ENCODE measurements at regions not wholly inside any gene's neighbourhood (a gene's known extent, or its start where the extent isn't known, plus 50 kb on each side); places are given as distances from the start of the nearest gene placed in this dataset.

DNA sequence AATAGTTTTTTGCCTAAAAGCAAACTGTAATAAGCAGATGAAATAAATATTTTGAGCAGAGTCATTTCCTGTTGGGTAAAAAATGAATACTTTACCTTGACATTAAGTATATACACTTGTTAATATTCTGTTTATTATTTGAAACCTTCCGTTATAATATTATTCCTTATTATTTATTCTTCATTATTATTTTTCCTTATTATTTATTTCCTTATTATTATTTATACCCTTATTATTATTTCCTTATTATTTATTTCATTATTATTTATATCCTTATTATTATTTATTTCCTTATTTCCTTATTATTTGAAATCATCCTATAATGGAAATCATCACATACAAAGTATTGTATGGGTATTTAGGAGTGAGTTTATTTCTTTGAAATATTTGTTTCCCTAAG lies 232.2 kb upstream of the RBBP8 start:
- DNase-seq (no peak), FAIRE-seq (peak; percentile 97)
- no peak overlapping the region for H3K9ac ChIP-seq (ENCODE audit: low read length in 3 of 3)
- intact Hi-C loops (cut with DNase I): no loop called here
- TF ChIP-seq CTCF (IDR thresholded peaks at IDR 0.05; ENCODE audit: borderline replicate concordance, extremely low read depth, insufficient read depth): no peak
- H3K27me3 ChIP-seq (ENCODE audit: control insufficient read depth, insufficient read depth, low read length): no peaks in the 10 kb centered on the region
- no peaks in the 10 kb centered on the region for H3K9me3 ChIP-seq (ENCODE audit: control insufficient read depth in 2 of 3, insufficient read depth in 1 of 3, low read length in 3 of 3)
- no peak overlapping the region for H3K27ac ChIP-seq (ENCODE audit: low read depth in 2 of 2, low read length in 2 of 2)
- H3K4me3 ChIP-seq (ENCODE audit: low read length in 3 of 3): no peak overlapping the region
- peaks cover 0 to 4% (median 0%) of the 10 kb centered on the region in 3 donors for H3K4me1 ChIP-seq (ENCODE audit: control insufficient read depth in 2 of 3, insufficient read depth in 2 of 3, low read depth in 1 of 3, low read length in 3 of 3)
- H3K36me3 ChIP-seq (ENCODE audit: control insufficient read depth in 2 of 3, insufficient read depth in 3 of 3, low read length in 3 of 3): no peaks in the 10 kb centered on the region

DNA sequence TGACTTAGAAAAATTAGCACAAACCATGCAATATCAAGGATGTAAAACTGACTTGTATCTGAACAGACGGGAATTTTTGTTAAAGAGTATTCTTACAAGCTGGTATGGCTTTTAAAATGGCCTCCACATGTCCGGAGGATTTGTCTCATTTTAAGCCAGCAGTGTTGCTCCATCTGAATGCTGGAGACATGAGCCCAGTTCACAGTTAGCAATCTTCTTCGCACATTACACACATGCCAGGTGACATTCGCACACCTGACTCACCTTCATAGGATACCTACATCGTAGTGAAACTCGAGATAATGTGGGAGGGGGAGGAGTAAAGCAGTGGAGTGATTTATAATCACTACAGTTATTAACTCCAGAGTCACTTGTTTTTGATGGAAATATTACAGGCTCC lies 231.8 kb upstream of the RBBP8 start:
- Histone ChIP-seq H3K36me3 (ENCODE audit: control insufficient read depth in 2 of 3, insufficient read depth in 3 of 3, low read length in 3 of 3) (no peaks in the 10 kb centered on the region), H3K9me3 (ENCODE audit: control insufficient read depth in 2 of 3, insufficient read depth in 1 of 3, low read length in 3 of 3) (no peaks in the 10 kb centered on the region), H3K4me1 (ENCODE audit: control insufficient read depth in 2 of 3, insufficient read depth in 2 of 3, low read depth in 1 of 3, low read length in 3 of 3) (peaks cover 0 to 4% (median 0%) of the 10 kb centered on the region in 3 donors), H3K27ac (ENCODE audit: low read depth in 2 of 2, low read length in 2 of 2) (no peak overlapping the region), H3K4me3 (ENCODE audit: low read length in 3 of 3) (no peak overlapping the region), H3K27me3 (ENCODE audit: control insufficient read depth, insufficient read depth, low read length) (no peaks in the 10 kb centered on the region), H3K9ac (ENCODE audit: low read length in 3 of 3) (no peak overlapping the region)
- TF ChIP-seq CTCF (IDR thresholded peaks at IDR 0.05; ENCODE audit: borderline replicate concordance, extremely low read depth, insufficient read depth): no peak
- intact Hi-C loops (cut with DNase I): no loop called here
- DNase-seq (no peak), FAIRE-seq (no peak)

- peak; percentile 25 for FAIRE-seq
Observed at GRCh38 chr18:22701795-22702194, 231.3 kb upstream of the RBBP8 start.

More at GRCh38 chr18:22701795-22702194, 231.3 kb upstream of the RBBP8 start:
- intact Hi-C loops (cut with DNase I): no loop called here
- H3K36me3 ChIP-seq (ENCODE audit: control insufficient read depth in 2 of 3, insufficient read depth in 3 of 3, low read length in 3 of 3): no peaks in the 10 kb centered on the region
- H3K9me3 ChIP-seq (ENCODE audit: control insufficient read depth in 2 of 3, insufficient read depth in 1 of 3, low read length in 3 of 3): no peaks in the 10 kb centered on the region
- H3K27ac ChIP-seq (ENCODE audit: low read depth in 2 of 2, low read length in 2 of 2): no peak overlapping the region
- no peak for DNase-seq
- H3K27me3 ChIP-seq (ENCODE audit: control insufficient read depth, insufficient read depth, low read length): no peaks in the 10 kb centered on the region
- no peak for TF ChIP-seq CTCF (IDR thresholded peaks at IDR 0.05; ENCODE audit: borderline replicate concordance, extremely low read depth, insufficient read depth)
- H3K4me3 ChIP-seq (ENCODE audit: low read length in 3 of 3): no peak overlapping the region
- peaks cover 0 to 4% (median 0%) of the 10 kb centered on the region in 3 donors for H3K4me1 ChIP-seq (ENCODE audit: control insufficient read depth in 2 of 3, insufficient read depth in 2 of 3, low read depth in 1 of 3, low read length in 3 of 3)
- no peak overlapping the region for H3K9ac ChIP-seq (ENCODE audit: low read length in 3 of 3)
